ENCODE measurements at regions not wholly inside any gene's neighbourhood (a gene's known extent, or its start where the extent isn't known, plus 50 kb on each side); places are given as distances from the start of the nearest gene placed in this dataset.

DNA sequence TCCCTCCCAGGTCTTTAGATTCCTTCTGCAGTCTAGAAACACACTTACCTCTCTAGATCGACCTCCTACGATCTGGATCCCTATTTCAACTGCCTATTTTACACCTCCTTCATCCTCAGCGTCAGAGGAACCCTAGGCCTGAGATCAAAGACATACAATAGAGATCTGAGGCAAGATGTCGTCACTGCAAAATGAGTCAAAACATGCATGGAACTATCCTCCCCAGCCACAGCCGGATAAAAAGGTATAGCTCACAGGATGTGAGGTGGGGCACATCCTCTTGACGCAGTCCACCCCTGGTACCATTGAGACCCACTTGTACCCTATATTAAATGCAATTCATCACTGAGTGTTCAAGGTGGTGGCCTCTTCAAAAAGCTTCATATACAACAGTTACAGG, 63.7 kb upstream of the DNAJC10 start:
- no peaks in the 10 kb centered on the region for H4K20me1 ChIP-seq (ENCODE audit: insufficient read depth)
- no peak overlapping the region for H3K4me3 ChIP-seq (ENCODE audit: low read length)
- H3K36me3 ChIP-seq (ENCODE audit: insufficient read depth, low read length) = no peaks in the 10 kb centered on the region
- H3K9me3 ChIP-seq (ENCODE audit: low read length) = no peaks in the 10 kb centered on the region
- H2AFZ ChIP-seq (ENCODE audit: low read depth, low read length) = no peak overlapping the region
- H3K79me2 ChIP-seq (replicated peaks; ENCODE audit: insufficient read depth, low read length) = no peaks in the 10 kb centered on the region
- no peak overlapping the region for H3K4me2 ChIP-seq (ENCODE audit: low read length)
- no peaks in the 10 kb centered on the region for H3F3A ChIP-seq (ENCODE audit: insufficient read depth, low read length, poor library complexity, severe bottlenecking)
- H3K27ac ChIP-seq (ENCODE audit: low read length) = no peak overlapping the region
- H3K9ac ChIP-seq (ENCODE audit: low read length) = no peak overlapping the region
- no peak for TF ChIP-seq SMC3 (conservative IDR thresholded peaks at IDR 0.05; ENCODE audit: poor library complexity)
- TF ChIP-seq MXI1 (conservative IDR thresholded peaks at IDR 0.05; ENCODE audit: poor library complexity, severe bottlenecking) = no peak
- no peak for TF ChIP-seq TAF1 (IDR thresholded peaks at IDR 0.05; ENCODE audit: low read depth)
- TF ChIP-seq, protein P1, sequence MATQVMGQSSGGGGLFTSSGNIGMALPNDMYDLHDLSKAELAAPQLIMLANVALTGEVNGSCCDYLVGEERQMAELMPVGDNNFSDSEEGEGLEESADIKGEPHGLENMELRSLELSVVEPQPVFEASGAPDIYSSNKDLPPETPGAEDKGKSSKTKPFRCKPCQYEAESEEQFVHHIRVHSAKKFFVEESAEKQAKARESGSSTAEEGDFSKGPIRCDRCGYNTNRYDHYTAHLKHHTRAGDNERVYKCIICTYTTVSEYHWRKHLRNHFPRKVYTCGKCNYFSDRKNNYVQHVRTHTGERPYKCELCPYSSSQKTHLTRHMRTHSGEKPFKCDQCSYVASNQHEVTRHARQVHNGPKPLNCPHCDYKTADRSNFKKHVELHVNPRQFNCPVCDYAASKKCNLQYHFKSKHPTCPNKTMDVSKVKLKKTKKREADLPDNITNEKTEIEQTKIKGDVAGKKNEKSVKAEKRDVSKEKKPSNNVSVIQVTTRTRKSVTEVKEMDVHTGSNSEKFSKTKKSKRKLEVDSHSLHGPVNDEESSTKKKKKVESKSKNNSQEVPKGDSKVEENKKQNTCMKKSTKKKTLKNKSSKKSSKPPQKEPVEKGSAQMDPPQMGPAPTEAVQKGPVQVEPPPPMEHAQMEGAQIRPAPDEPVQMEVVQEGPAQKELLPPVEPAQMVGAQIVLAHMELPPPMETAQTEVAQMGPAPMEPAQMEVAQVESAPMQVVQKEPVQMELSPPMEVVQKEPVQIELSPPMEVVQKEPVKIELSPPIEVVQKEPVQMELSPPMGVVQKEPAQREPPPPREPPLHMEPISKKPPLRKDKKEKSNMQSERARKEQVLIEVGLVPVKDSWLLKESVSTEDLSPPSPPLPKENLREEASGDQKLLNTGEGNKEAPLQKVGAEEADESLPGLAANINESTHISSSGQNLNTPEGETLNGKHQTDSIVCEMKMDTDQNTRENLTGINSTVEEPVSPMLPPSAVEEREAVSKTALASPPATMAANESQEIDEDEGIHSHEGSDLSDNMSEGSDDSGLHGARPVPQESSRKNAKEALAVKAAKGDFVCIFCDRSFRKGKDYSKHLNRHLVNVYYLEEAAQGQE (IDR thresholded peaks at IDR 0.05; ENCODE audit: borderline replicate concordance) = no peak
- TF ChIP-seq RAD21 (conservative IDR thresholded peaks at IDR 0.05) = no peak
- TF ChIP-seq EZH2 (IDR thresholded peaks at IDR 0.05; ENCODE audit: borderline replicate concordance, insufficient read depth, low read length, poor library complexity, severe bottlenecking) = no peak
- no peak for TF ChIP-seq POLR2AphosphoS5 (IDR thresholded peaks at IDR 0.05)
- TF ChIP-seq EP300 (conservative IDR thresholded peaks at IDR 0.05; ENCODE audit: poor library complexity, severe bottlenecking) = no peak
- TF ChIP-seq, protein P2, sequence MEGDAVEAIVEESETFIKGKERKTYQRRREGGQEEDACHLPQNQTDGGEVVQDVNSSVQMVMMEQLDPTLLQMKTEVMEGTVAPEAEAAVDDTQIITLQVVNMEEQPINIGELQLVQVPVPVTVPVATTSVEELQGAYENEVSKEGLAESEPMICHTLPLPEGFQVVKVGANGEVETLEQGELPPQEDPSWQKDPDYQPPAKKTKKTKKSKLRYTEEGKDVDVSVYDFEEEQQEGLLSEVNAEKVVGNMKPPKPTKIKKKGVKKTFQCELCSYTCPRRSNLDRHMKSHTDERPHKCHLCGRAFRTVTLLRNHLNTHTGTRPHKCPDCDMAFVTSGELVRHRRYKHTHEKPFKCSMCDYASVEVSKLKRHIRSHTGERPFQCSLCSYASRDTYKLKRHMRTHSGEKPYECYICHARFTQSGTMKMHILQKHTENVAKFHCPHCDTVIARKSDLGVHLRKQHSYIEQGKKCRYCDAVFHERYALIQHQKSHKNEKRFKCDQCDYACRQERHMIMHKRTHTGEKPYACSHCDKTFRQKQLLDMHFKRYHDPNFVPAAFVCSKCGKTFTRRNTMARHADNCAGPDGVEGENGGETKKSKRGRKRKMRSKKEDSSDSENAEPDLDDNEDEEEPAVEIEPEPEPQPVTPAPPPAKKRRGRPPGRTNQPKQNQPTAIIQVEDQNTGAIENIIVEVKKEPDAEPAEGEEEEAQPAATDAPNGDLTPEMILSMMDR (IDR thresholded peaks at IDR 0.05; ENCODE audit: poor library complexity, severe bottlenecking) = no peak
- no peaks in the 10 kb centered on the region for H3K9me2 ChIP-seq (ENCODE audit: insufficient read depth, low read length)
- no peaks in the 10 kb centered on the region for H3K27me3 ChIP-seq (ENCODE audit: insufficient read depth, low read depth, low read length)

DNA sequence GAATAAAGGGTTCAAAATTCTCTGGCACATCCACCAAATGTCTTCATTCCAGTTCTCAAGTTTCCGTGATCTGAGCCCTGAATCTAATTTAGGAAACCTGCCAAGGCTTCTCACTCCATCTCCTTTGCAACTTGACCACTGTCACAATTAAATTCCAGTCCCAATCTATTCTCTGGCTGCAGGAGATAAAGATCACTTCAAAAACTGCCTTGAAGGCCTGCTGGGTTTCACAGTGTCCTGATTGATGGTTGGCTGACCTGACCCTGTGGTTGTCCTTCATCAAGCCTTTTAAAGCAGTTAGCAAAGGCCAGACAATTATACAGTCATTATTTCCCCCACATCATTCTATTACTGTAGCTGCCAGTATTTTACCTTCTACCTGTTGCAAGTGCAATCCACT, 60.3 kb upstream of the DNAJC10 start:
- Histone ChIP-seq H3K9me3 (ENCODE audit: low read length) (no peaks in the 10 kb centered on the region), H3F3A (ENCODE audit: insufficient read depth, low read length, poor library complexity, severe bottlenecking) (no peaks in the 10 kb centered on the region), H3K4me3 (ENCODE audit: low read length) (no peak overlapping the region), H3K27me3 (ENCODE audit: insufficient read depth, low read depth, low read length) (no peaks in the 10 kb centered on the region), H3K4me2 (ENCODE audit: low read length) (no peak overlapping the region), H3K36me3 (ENCODE audit: insufficient read depth, low read length) (no peaks in the 10 kb centered on the region), H3K27ac (ENCODE audit: low read length) (no peak overlapping the region), H4K20me1 (ENCODE audit: insufficient read depth) (no peaks in the 10 kb centered on the region), H3K79me2 (replicated peaks; ENCODE audit: insufficient read depth, low read length) (no peaks in the 10 kb centered on the region), H2AFZ (ENCODE audit: low read depth, low read length) (no peak overlapping the region), H3K9me2 (ENCODE audit: insufficient read depth, low read length) (no peaks in the 10 kb centered on the region), H3K9ac (ENCODE audit: low read length) (no peak overlapping the region)
- no peak for TF ChIP-seq MXI1 (conservative IDR thresholded peaks at IDR 0.05; ENCODE audit: poor library complexity, severe bottlenecking)
- peak; percentile 20 for TF ChIP-seq POLR2AphosphoS5 (IDR thresholded peaks at IDR 0.05)
- TF ChIP-seq, protein P2 (IDR thresholded peaks at IDR 0.05; ENCODE audit: poor library complexity, severe bottlenecking) = no peak
- TF ChIP-seq EP300 (conservative IDR thresholded peaks at IDR 0.05; ENCODE audit: poor library complexity, severe bottlenecking) = no peak
- no peak for TF ChIP-seq RAD21 (conservative IDR thresholded peaks at IDR 0.05)

All from neural cell (in vitro differentiated cells).